ENCODE measurements at regions not wholly inside any gene's neighbourhood (a gene's known extent, or its start where the extent isn't known, plus 50 kb on each side); places are given as distances from the start of the nearest gene placed in this dataset.

- H3K36me3 Mint-ChIP-seq = no peaks in the 10 kb centered on the region
- H3K4me3 Mint-ChIP-seq = no peak overlapping the region
- no peak for ATAC-seq
- H3K9me3 Mint-ChIP-seq = no peaks in the 10 kb centered on the region
- no peak for DNase-seq
- no peaks in the 10 kb centered on the region for H3K4me1 Mint-ChIP-seq
- peaks cover 2 to 21% (median 10%) of the 10 kb centered on the region in 5 donors for H3K27me3 Mint-ChIP-seq
- no peak overlapping the region for H3K27ac Mint-ChIP-seq
- POLR2A ChIA-PET = interaction anchor here (0.5 kb wide), 1 partner anchor 12 kb away, joined by 3 read pairs; no protein-coding TSS in a partner anchor
These were observed 136.5 kb upstream of the CPM start for GRCh38 chr12:69069479-69069878.

GRCh38 chr12:69070319-69071090, 137.5 kb upstream of the CPM start:
- H3K4me3 Mint-ChIP-seq = no peak overlapping the region
- H3K4me1 Mint-ChIP-seq = no peaks in the 10 kb centered on the region

GRCh38 chr12:69071091-69071370, 138.1 kb upstream of the CPM start:
- H3K27ac Mint-ChIP-seq = peak overlapping the region in 2 of 10 donors; percentile 2 to 22
- ATAC-seq (no peak), DNase-seq (no peak)
- no peaks in the 10 kb centered on the region for H3K36me3 Mint-ChIP-seq
- no peaks in the 10 kb centered on the region for H3K9me3 Mint-ChIP-seq
- POLR2A ChIA-PET = no interaction called here
- H3K27me3 Mint-ChIP-seq = peaks cover 0 to 31% (median 11%) of the 10 kb centered on the region in 5 donors
- no peak overlapping the region for H3K4me3 Mint-ChIP-seq
- H3K4me1 Mint-ChIP-seq = no peaks in the 10 kb centered on the region

More at GRCh38 chr12:69070319-69071090, 137.5 kb upstream of the CPM start:
- ATAC-seq (peak; percentile 72 to 83), DNase-seq (peak; percentile 16 to 72 (median 41))
- H3K9me3 Mint-ChIP-seq = no peaks in the 10 kb centered on the region
- H3K27me3 Mint-ChIP-seq = peaks cover 2 to 25% (median 11%) of the 10 kb centered on the region in 5 donors
- H3K27ac Mint-ChIP-seq = peak overlapping the region in 2 of 10 donors; percentile 13 to 22
- POLR2A ChIA-PET = no interaction called here
- no peaks in the 10 kb centered on the region for H3K36me3 Mint-ChIP-seq

- ATAC-seq (no peak), DNase-seq (no peak)
- POLR2A ChIA-PET = no interaction called here
- Mint-ChIP-seq H3K27ac (no peak overlapping the region), H3K36me3 (peaks cover 0 to 9% (median 0%) of the 10 kb centered on the region in 3 donors), H3K9me3 (no peaks in the 10 kb centered on the region), H3K4me1 (no peaks in the 10 kb centered on the region), H3K27me3 (peaks cover 4 to 50% (median 15%) of the 10 kb centered on the region in 5 donors), H3K4me3 (no peak overlapping the region)
These were observed 140.1 kb upstream of the CPM start for GRCh38 chr12:69073035-69073434.

- Mint-ChIP-seq H3K36me3 (peaks cover 0 to 9% (median 0%) of the 10 kb centered on the region in 3 donors), H3K9me3 (peaks cover 0 to under 1% (median 0%) of the 10 kb centered on the region in 9 donors), H3K27me3 (peaks cover 5 to 58% (median 16%) of the 10 kb centered on the region in 5 donors), H3K4me3 (no peak overlapping the region), H3K4me1 (no peaks in the 10 kb centered on the region), H3K27ac (peak overlapping the region in 1 of 10 donors; percentile 6)
- DNase-seq (no peak), ATAC-seq (no peak)
- POLR2A ChIA-PET = no interaction called here
These were observed 141.8 kb upstream of the CPM start for GRCh38 chr12:69074556-69075349.

GRCh38 chr12:69083689-69084088, 150.7 kb upstream of the CPM start:
- no peak for DNase-seq
- no peak for ATAC-seq
- Mint-ChIP-seq H3K4me3 (no peak overlapping the region), H3K36me3 (no peaks in the 10 kb centered on the region), H3K27me3 (peaks cover 1 to 7% (median 2%) of the 10 kb centered on the region in 5 donors), H3K27ac (no peak overlapping the region), H3K4me1 (peaks cover 0 to 2% (median 0%) of the 10 kb centered on the region in 4 donors), H3K9me3 (peaks cover 0 to 2% (median 0%) of the 10 kb centered on the region in 9 donors)
- POLR2A ChIA-PET = no interaction called here

GRCh38 chr12:69084816-69085378, 151.9 kb upstream of the CPM start:
- Mint-ChIP-seq H3K4me3 (no peak overlapping the region), H3K36me3 (no peaks in the 10 kb centered on the region), H3K27me3 (peaks cover 0 to 11% (median 5%) of the 10 kb centered on the region in 5 donors), H3K9me3 (no peaks in the 10 kb centered on the region), H3K4me1 (peaks cover 0 to 2% (median 0%) of the 10 kb centered on the region in 4 donors), H3K27ac (no peak overlapping the region)
- DNase-seq (no peak), ATAC-seq (no peak)
- POLR2A ChIA-PET = no interaction called here

GRCh38 chr12:69085852-69086251, 152.9 kb upstream of the CPM start:
- ATAC-seq (no peak), DNase-seq (no peak)
- POLR2A ChIA-PET = no interaction called here
- Mint-ChIP-seq H3K4me3 (no peak overlapping the region), H3K27ac (no peak overlapping the region), H3K9me3 (no peaks in the 10 kb centered on the region), H3K4me1 (peaks cover 0 to 4% (median 0%) of the 10 kb centered on the region in 4 donors), H3K27me3 (peaks cover 0 to 14% (median 5%) of the 10 kb centered on the region in 5 donors), H3K36me3 (no peaks in the 10 kb centered on the region)

GRCh38 chr12:69087986-69088385, 151.4 kb upstream of the CPSF6 start:
- H3K27me3 Mint-ChIP-seq = peaks cover 2 to 19% (median 6%) of the 10 kb centered on the region in 5 donors
- no peaks in the 10 kb centered on the region for H3K36me3 Mint-ChIP-seq
- H3K27ac Mint-ChIP-seq = no peak overlapping the region
- ATAC-seq = no peak
- H3K4me3 Mint-ChIP-seq = no peak overlapping the region
- POLR2A ChIA-PET = no interaction called here
- DNase-seq = no peak
- H3K4me1 Mint-ChIP-seq = peaks cover 0 to 4% (median 0%) of the 10 kb centered on the region in 4 donors
- no peaks in the 10 kb centered on the region for H3K9me3 Mint-ChIP-seq

- H3K4me1 Mint-ChIP-seq = peaks cover 0 to 4% (median 0%) of the 10 kb centered on the region in 4 donors
- DNase-seq = no peak
- H3K4me3 Mint-ChIP-seq = no peak overlapping the region
- H3K27me3 Mint-ChIP-seq = peaks cover 2 to 25% (median 11%) of the 10 kb centered on the region in 5 donors
- no peak for ATAC-seq
- no peaks in the 10 kb centered on the region for H3K36me3 Mint-ChIP-seq
- POLR2A ChIA-PET = no interaction called here
- H3K27ac Mint-ChIP-seq = no peak overlapping the region
- H3K9me3 Mint-ChIP-seq = no peaks in the 10 kb centered on the region
These were observed 148.6 kb upstream of the CPSF6 start for GRCh38 chr12:69090722-69091121.

- no peaks in the 10 kb centered on the region for H3K9me3 Mint-ChIP-seq
- peaks cover 0 to 4% (median 0%) of the 10 kb centered on the region in 4 donors for H3K4me1 Mint-ChIP-seq
- ATAC-seq (no peak), DNase-seq (no peak)
- H3K27ac Mint-ChIP-seq = no peak overlapping the region
- POLR2A ChIA-PET = no interaction called here
- H3K4me3 Mint-ChIP-seq = no peak overlapping the region
- H3K27me3 Mint-ChIP-seq = peaks cover 2 to 25% (median 11%) of the 10 kb centered on the region in 5 donors
- H3K36me3 Mint-ChIP-seq = no peaks in the 10 kb centered on the region
These were observed 147.8 kb upstream of the CPSF6 start for GRCh38 chr12:69091442-69092017.

- Mint-ChIP-seq H3K4me1 (peaks cover 0 to 3% (median 0%) of the 10 kb centered on the region in 4 donors), H3K36me3 (no peaks in the 10 kb centered on the region), H3K4me3 (no peak overlapping the region), H3K27ac (no peak overlapping the region), H3K27me3 (peaks cover 2 to 25% (median 9%) of the 10 kb centered on the region in 5 donors), H3K9me3 (no peaks in the 10 kb centered on the region)
- no peak for DNase-seq
- ATAC-seq = no peak
- POLR2A ChIA-PET = no interaction called here
These were observed 147.2 kb upstream of the CPSF6 start for GRCh38 chr12:69092137-69092536.
